Activated T-cell treated with anti-CD3 and anti-CD28 coated beads for 4 hours (primary cell): ENCODE measurements at regions not wholly inside any gene's neighbourhood (a gene's known extent, or its start where the extent isn't known, plus 50 kb on each side); places are given as distances from the start of the nearest gene placed in this dataset.

Experiments
- DNase-seq: peaks from one replicate; pipeline ENCODE4 v3.0.0-alpha.2; 2020

DNA sequence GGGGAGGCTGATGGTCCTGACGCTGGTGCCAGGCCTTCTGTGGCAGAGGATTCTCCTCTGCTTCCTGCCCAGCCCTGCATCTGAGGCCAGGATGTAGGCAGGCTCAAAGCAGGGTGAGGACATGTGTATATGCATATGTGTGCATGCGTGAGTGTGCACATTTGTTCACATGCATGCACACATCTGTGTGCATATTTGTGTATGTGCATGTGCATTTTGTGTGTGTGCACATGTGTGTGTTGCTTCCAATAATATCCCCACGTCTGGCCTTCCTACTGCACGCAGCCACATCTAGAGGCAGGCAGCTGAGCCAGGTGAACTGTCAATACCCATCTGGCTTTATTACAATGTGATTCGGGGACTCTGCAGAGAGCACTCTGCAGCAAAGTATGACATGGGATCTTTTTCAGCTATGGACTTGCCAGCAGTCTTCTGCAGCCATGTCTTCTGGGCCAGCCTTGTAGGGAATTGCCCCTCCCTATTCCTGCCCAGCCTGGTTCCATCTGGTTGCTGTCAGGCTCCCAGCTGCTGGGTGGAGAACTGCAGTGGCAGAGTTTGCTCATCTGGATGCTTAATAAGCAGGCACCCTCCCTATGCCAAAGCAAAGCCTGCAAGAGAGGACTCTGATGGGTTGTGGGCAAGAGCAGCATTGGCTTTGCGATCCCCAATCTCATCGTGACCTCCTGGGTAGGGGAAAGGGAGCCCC lies 140.7 kb downstream of the PFKFB3 start:
- no peak for DNase-seq

DNA sequence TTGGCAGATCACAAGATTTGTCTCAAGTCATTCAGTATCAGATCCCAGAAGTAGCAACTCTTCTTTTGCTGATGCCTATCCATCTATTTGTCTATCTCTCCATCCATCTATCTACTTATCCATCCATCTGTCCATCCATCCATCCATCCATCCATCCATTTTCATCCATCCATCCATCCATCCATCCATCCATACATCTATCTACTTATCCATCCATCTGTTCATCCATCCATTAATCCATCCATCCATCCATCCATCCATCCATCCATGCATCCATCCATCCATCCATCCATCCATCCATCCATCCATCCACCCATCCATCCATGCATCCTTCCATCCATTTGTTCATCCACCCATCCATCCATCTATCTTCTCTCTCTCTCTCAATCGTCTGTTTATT lies 142.7 kb downstream of the PFKFB3 start:
- no peak for DNase-seq

DNA sequence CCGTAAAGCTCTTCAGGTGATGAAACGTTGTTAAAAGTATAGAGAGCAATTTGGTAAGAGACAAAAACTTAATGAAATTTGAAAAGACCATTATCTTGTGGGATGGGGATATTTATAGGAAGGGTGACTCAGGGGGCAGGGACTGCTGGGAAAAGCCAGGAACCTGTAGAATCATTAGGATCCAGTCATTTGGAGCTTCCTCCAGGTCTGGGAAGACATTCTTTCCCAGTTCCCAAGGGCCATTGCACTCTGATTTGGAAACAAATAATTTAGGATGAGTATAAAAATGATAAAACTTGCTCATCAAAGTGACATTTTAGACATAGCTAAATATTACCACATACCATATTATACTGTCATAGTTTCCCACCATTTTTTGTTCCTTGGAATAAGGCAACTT lies 143.9 kb downstream of the PFKFB3 start:
- no peak for DNase-seq

DNA sequence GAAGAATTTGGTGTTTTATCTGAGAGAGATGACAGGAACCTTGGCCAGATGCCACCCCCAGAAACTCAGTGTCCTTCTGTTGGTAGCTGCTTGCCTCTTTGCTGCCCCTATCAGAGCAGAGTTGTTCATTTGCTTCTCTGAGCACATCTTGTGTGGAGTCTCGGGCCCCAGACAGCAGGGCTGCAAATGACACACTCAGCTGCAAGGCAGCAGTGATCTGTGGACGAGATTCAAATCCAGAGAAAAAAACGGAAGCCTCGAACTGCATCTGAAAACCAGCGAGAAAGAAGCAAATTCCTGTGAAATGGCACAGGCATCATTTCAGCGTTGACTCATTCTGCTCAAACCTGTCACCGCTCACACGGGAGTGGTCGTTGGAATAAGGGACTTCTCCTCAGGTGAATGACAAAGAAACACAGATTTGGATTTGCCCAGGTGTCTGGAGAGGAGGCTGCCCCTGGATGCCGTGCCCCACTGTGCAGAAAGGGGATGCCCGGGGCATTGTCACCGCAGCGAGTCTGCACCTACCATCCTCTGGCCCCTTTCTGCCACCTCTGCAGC lies 144.7 kb downstream of the PFKFB3 start:
- peak; percentile 19 for DNase-seq

DNA sequence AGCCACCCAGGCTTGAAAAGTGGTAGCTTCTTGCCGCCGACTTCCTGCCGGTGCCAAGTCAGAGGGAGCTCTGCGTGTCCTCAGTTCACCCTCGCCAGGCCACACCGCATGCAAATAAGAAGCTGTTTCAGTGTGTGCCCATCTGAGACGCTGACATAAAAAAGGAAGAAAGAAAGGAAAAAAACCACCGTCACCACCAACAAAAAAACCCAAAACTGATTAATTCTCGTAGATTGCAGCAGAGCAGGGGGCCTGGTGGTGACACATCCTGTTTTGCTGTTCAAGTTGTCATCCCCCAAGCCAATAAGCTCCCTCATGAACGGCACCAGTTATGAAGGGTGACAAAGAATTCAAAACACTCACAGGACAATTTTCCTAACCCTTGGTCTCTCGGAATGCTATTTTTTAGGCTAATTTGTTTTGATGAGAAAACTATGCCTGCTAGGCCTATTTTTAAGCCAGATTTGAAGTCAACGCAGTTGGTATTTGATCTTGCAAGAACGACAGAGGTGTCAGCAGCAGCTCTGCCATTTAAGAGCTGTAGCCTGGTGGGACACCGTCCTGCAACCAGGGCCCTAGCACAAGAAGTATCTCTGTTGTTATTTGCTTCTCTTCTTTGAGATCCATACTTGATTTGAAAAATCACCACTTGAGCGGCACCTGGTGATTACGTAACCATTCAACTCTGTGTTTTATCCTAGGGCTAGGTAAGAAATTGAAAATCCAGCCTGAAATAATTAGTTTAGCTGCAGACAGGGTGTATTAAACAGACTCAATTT lies 145.6 kb downstream of the PFKFB3 start:
- peak; percentile 56 for DNase-seq

DNA sequence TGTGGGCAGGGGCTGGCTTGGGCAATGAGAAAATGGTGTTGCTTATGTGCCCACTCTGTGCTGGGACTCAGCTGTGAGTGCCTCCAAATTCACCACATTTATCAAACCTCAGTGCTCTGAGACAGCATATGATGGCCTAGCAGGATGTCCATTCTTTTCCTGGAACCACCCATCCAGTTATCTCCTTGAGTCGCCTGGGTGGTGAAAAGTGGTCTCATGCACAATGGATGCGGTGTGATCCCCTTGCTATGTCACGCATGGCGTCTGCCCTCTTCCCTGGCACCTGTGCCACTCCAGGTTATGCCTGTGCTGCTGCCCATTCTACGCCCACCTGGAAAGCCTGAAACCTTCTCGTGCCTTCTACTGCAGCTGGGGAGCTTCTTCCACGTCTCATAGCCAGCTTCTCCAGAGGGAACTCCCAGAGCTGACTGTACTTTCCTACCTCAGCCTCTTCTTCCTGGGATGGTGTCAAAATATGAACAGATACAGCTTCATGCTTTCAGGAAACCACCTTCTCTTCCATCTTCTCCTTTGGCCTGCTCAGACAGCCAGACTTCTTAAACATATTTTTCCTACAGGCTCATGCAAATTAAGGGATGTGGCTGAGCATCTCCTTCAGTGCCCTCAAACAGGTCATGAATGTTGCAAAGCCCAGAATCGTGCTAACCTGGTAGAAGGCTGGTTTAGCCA lies 147.3 kb downstream of the PFKFB3 start:
- DNase-seq = no peak

DNA sequence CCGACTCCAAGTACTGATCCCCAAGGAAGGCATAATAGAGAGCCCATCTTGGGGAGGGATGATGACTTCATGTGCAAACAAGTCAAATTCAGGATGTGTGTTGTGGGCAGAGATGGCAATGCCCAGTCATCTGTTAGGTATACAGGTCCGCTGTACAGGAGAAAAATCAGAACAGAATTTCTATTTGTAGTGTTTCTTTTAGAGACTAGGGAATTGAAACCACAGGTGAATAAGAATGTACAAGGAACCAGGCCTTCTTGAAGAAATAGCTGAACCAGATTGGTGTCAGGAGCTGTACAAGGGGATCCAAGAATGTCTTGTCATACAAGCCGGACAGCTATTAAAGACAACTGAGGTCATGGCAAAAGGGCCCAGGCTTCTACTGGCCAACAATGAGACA lies 147.9 kb downstream of the PFKFB3 start:
- DNase-seq = no peak

DNA sequence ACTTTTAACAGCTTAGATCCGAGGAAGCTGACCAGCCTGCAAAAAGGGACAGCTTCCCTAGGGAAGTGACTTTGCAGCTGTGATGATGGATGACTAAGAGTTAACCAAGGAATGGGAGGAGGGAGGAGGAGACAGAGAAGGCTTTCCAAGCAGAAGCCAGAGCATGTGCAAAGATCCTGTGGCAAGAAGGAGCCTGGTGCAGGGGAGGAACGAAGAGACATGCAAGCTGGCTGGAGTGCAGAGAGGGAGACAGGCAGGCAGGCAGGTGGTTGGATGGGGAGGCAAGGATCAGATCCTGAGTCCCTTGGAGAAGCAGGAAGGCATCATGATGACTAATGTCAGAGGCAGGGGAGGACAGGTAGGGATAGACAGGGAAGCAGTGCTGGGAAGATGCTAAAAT lies 148.8 kb downstream of the PFKFB3 start:
- no peak for DNase-seq

DNA sequence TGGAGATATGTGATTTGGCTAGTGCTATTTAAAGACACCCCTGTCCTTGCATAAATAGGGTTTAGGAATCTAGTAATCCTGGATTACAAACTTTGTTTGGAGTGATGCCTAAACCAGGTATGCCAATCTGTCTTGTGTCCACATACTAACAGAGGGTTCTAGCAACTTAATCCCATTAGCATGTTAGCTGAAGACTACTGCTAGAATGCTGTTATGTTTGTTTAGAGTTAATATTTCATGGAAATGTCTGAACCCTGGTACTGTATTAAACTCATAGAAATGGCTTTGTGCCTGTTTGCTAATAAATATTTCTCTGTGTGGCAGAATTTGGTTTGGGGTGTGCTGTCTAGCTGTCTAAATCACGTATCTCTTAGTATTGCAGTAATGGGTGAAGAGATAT lies 150.8 kb downstream of the PFKFB3 start:
- DNase-seq = no peak

DNA sequence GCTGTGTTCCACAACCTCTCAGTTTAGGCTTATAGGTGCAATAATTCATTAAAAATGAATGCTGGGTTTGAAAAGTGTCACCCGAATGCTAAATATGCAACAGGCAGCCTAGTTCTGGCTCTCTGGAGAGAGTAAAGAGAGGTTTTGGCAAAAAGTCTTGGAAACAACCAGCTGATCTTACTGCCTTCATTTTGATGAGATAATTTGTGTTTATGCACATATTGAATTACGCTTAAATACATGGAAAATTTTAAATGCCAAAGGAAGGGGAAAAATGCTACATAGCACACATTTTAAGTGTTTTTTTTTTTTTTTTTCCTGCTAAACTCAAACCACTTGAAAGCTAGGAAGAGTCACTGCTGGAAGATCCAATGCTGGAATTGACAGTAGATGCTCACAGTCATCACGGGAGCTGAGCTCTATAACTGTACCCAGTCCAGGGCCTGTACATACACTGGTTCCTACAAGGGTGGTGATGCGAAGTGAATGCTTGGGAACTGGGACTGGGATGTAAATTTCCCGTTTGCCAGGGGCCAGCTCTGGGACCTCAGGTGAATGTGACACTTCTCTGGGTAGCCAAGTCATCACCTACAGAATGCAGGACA lies 151.5 kb downstream of the PFKFB3 start:
- no peak for DNase-seq

DNA sequence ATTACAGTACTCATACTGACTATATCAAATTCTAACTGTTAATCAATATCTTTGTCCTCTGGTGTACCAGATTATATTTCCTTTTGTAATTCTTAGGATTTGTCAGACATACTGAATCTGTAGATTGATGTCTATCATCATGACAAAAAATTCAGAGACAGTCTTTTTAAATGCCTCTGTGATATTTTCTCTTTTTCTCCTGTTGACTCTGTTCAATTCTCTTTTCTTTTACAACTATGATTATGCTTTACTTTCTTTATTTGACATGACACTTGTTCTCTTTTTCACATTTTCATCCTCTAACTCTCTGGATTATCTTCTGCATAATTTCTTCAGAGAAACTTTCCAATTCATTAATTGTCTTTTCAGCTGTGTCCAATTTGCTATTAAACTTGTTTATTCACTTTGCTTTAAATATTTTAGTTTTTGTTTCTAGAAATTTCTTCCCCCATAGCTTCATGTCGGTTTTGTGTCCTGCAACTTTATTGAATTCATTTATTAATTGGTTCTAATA lies 153.6 kb downstream of the PFKFB3 start:
- no peak for DNase-seq

DNA sequence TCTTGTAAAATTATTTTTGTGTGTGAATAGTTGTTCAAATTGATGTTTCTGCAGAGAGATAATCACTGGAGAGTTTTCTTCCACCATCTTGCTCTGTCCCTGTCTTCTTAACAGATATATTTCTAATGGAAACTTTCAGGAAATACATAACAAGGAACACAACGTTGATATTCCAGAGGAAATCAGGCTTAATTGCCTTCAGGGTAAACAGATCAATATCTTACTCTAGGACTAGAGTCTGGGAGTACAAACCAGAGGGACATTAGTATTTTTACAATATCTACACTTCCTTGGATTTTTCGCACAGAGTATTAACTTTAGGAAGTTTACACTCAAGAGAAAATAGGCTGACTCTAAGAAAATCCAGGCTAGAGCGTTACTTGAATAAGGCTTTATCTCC lies 159.1 kb downstream of the PFKFB3 start:
- no peak for DNase-seq

DNA sequence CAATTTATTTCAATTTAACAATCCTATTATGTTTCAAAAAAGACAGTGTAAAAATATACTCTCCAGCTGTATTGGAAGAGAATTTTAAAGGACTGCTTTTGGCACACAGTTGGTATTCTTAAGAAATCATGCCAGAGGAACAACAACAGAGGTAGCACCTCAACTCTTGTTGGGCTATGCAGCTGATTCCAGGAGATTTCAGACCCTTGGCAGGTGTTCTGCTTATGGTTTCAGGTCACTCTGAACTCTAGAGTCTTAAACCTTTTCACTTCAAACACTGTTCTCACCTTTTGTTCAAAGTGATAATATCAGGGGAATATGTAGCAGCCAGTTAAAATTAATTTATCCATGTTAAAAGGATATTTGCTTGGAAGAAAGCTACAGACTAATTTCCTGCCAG lies 160.1 kb downstream of the PFKFB3 start:
- DNase-seq = no peak

DNA sequence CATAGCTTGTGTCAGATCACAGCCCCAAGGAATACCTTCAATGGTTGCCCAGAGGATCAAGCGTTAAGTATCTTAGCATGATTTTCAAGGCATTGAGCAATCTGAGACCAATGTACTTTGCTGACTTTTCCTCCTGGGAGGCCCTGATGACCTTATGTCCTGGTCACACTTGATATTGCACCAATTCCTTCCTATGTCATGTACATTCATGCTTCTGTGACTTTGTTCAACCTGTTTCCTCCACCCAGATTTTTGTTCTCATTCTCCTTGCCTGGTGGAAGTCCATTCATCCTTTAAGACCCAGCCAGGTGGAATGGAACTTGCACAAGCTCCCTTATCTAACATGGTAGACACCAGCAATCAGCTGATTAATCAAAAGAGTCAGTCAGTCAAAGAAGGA lies 160.8 kb downstream of the PFKFB3 start:
- no peak for DNase-seq

DNA sequence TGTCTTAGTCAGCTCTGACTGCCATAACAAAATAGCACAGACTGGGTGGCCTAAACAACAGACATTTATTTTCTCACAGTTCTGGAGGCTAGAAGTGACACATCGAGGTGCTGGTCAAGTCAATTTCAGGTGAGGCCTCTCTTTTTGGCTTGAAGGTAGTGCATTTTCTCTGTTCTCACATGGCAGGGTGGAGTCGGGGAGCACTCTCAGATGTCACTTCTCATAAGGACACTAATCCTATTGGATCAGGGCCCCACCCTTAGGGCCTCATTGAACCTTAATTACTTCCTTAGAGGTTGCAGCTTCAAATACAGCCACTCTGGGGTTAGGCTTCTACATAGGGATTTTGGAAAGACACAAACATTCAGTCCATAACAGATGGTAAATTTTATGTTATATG lies 161.6 kb downstream of the PFKFB3 start:
- no peak for DNase-seq

DNA sequence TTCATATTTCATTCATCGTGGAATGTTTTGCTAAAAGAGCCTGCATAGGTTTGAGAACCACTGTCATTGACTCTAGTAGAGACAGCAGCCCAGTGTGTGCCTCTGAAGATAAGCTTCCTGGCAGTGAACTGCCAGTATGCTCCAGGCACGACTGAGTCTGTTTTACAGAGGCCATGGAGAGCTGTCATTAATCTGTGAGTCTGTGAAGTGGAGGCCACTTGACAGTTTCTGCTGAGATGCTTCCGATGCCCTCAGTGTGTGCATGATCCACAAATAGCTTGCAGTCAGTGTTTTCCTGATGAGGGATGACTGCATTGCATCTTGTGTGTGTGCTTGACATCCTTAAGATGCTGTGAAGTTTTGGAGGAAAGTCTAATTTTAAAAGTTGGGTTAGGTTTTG lies 162.2 kb downstream of the PFKFB3 start:
- no peak for DNase-seq

DNA sequence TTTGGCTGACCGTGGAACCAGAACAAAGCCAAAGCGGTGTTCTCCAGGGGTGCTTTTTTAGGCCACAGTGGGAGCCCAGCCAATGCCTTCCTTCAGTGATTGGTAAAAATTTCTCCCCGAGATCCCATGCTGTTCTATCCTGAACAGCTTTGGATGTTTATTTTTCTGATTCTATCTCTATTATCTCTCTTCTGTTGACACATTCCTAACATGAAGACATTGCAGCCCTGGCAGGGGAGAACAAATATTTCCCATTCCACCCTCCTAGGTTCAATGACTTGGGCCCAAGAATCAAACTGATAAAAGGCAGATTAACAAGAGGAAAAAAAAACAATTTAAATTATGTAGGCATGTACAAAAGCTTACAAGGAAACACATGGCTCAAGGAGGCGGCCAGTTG lies 162.7 kb downstream of the PFKFB3 start:
- no peak for DNase-seq
